ENCODE measurements at regions not wholly inside any gene's neighbourhood (a gene's known extent, or its start where the extent isn't known, plus 50 kb on each side); places are given as distances from the start of the nearest gene placed in this dataset.

DNA sequence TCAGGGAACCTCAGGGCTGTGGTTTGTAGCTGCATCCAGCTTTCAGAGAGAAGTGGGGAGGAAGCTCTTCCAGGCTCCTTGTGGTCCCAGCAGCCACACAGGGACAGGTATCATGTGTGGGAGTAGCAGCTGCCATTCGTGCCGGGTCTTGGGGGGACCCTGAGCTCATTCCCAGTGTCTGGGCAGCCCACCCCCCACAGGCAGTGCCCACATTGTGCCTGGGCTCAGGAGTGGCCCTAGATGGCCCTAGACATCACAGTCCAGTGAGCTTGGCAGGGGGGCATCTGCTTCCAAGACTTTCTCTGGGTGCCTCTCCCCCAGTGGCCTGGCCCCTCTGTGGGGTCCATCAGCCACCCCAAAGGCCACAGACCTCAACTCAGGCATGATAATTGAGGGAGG is 619.7 kb downstream of the BRD1 start:
- Histone ChIP-seq H3K9me3 (no peaks in the 10 kb centered on the region), H3K27ac (no peak overlapping the region), H3K36me3 (ENCODE audit: insufficient read depth in 1 of 2, low read depth in 1 of 2) (no peaks in the 10 kb centered on the region), H3K27me3 (ENCODE audit: insufficient read depth in 3 of 3, low read length in 2 of 3) (peaks cover 0 to 2% (median 0%) of the 10 kb centered on the region in 3 donors), H3K4me3 (no peak overlapping the region), H3K4me1 (no peaks in the 10 kb centered on the region)
- no peak for DNase-seq
- ATAC-seq = no peak
- intact Hi-C loops (cut with DNase I) = no loop called here
- 72 to 83% (median 72%) methylated on average over 2 of the region's 2 CpGs for whole genome bisulfite sequencing, 3 donors
- TF ChIP-seq, protein P1, sequence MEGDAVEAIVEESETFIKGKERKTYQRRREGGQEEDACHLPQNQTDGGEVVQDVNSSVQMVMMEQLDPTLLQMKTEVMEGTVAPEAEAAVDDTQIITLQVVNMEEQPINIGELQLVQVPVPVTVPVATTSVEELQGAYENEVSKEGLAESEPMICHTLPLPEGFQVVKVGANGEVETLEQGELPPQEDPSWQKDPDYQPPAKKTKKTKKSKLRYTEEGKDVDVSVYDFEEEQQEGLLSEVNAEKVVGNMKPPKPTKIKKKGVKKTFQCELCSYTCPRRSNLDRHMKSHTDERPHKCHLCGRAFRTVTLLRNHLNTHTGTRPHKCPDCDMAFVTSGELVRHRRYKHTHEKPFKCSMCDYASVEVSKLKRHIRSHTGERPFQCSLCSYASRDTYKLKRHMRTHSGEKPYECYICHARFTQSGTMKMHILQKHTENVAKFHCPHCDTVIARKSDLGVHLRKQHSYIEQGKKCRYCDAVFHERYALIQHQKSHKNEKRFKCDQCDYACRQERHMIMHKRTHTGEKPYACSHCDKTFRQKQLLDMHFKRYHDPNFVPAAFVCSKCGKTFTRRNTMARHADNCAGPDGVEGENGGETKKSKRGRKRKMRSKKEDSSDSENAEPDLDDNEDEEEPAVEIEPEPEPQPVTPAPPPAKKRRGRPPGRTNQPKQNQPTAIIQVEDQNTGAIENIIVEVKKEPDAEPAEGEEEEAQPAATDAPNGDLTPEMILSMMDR (IDR thresholded peaks at IDR 0.05) = no peak

DNA sequence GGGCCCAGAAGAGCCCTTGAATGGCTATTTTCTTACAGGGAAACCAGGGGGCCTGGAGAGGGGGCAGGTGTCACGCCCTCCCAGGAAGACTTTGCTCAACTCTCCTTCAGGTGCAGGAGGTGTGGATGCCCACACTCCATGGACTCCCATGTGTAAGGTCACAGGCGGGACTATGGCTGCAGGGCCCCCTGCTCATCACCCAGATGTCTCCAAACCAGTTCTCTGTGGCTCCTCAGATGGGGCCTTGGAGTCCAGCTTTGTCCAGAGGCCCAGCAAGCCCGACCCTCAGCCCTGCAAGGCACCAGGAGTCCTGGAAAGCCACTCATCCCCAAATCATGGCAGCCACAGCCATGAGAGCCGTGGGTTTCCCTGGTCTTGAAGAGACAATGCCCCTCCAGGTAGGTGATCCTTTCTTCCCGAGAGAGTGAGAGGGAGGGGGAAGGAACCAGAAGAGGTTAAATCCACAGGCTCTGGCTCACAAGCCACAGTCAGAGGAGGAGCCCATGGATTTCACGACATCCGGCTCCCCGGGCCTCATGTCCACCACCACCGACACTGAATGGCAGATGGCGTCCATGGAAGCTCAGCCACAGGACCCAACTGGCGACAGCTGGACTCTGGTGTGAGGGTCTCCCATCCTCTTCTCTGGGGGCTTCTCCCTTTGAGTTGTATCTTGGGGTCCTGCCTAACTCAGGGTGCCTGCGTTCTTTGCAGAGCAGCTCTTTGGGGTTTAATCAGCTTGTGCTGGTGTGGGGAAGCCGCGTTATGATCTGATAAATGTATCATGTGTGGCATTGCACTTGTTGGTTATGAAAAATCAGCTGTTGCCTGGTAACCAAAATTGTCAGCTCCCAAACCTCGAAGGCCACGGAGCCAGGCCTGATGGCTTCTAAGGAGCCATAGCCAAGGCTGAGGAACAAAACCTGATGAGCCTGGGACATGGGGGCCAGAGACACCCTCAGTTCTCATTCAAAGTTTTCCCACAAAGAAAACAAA is 620.4 kb downstream of the BRD1 start:
- intact Hi-C loops (cut with DNase I) = no loop called here
- Histone ChIP-seq H3K4me3 (no peak overlapping the region), H3K27me3 (ENCODE audit: insufficient read depth in 3 of 3, low read length in 2 of 3) (peaks cover 0 to 2% (median 0%) of the 10 kb centered on the region in 3 donors), H3K36me3 (ENCODE audit: insufficient read depth in 1 of 2, low read depth in 1 of 2) (no peaks in the 10 kb centered on the region), H3K9me3 (no peaks in the 10 kb centered on the region), H3K4me1 (no peaks in the 10 kb centered on the region), H3K27ac (no peak overlapping the region)
- no peak for DNase-seq
- TF ChIP-seq, protein P1 (IDR thresholded peaks at IDR 0.05) = no peak
- WGBS, 3 donors = 67 to 75% (median 68%) methylated on average over 16 of the region's 16 CpGs
- no peak for ATAC-seq

DNA sequence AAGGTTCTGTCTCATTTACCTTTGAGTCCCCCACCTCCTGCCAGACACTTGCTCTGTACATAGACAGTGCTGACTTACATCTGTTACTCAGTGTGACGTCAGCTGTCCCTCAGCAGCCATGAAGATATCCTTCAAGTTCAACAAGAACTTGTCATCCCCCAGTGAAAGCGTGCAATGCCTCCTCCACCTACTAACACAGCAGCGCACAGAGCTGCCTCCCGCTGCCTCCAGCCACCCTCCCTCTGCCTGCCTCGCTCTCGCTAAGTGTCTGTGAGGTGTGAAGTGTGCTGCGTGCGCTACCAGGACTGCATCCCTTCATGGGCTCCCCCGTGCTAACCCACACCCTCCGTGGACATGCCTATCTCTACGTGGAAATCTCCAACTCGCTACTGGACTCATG is 621.4 kb downstream of the BRD1 start:
- Histone ChIP-seq H3K36me3 (ENCODE audit: insufficient read depth in 1 of 2, low read depth in 1 of 2) (no peaks in the 10 kb centered on the region), H3K4me1 (no peaks in the 10 kb centered on the region), H3K27me3 (ENCODE audit: insufficient read depth in 3 of 3, low read length in 2 of 3) (peaks cover 0 to 2% (median 0%) of the 10 kb centered on the region in 3 donors), H3K9me3 (no peaks in the 10 kb centered on the region), H3K27ac (no peak overlapping the region), H3K4me3 (no peak overlapping the region)
- intact Hi-C loops (cut with DNase I) = no loop called here
- TF ChIP-seq, protein P1 (IDR thresholded peaks at IDR 0.05) = no peak
- DNase-seq (no peak), ATAC-seq (no peak)
- 79 to 82% (median 82%) methylated on average over 12 of the region's 12 CpGs for WGBS, 3 donors

DNA sequence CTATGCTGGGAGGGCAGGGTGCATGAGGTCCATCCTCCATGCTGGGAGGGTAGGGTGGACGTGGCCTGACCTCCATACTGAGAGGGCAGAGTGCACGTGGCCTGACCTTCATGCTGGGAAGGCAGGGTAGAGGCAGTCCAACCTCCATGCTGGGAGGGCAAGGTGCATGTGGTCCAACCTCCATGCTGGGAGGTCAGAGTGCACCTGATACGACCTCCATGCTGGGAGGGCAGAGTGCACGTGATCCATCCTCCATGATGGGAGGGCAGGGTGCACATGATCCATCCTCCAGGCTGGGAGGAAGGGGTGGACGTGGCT is 622.2 kb downstream of the BRD1 start:
- no peak overlapping the region for H3K4me3 ChIP-seq
- H3K36me3 ChIP-seq (ENCODE audit: insufficient read depth in 1 of 2, low read depth in 1 of 2) = no peaks in the 10 kb centered on the region
- H3K9me3 ChIP-seq = no peaks in the 10 kb centered on the region
- H3K27me3 ChIP-seq (ENCODE audit: insufficient read depth in 3 of 3, low read length in 2 of 3) = peaks cover 0 to 2% (median 0%) of the 10 kb centered on the region in 3 donors
- intact Hi-C loops (cut with DNase I) = no loop called here
- TF ChIP-seq, protein P1 (IDR thresholded peaks at IDR 0.05) = no peak
- H3K27ac ChIP-seq = no peak overlapping the region
- ATAC-seq = no peak
- no peak for DNase-seq
- H3K4me1 ChIP-seq = no peaks in the 10 kb centered on the region
- 53 to 71% (median 54%) methylated on average over 5 of the region's 5 CpGs for WGBS, 3 donors

All from psoas muscle (tissue), 7 donors.